HG02943 (cell line): ENCODE measurements at regions not wholly inside any gene's neighbourhood (a gene's known extent, or its start where the extent isn't known, plus 50 kb on each side); places are given as distances from the start of the nearest gene placed in this dataset.
"Not testable (repeated sequence)": the region's sequence is repeated elsewhere in the genome, so short reads cannot be mapped to it uniquely, and the experiment has no call there.

Experiments
- ATAC-seq: cut with Tn5 transposase; IDR thresholded peaks from one replicate; pipeline ENCODE4 v1.9.1; 2021; ENCODE audit warnings: mild to moderate bottlenecking, low read depth, moderate library complexity; ENCODE audit not compliant: unreplicated experiment

DNA sequence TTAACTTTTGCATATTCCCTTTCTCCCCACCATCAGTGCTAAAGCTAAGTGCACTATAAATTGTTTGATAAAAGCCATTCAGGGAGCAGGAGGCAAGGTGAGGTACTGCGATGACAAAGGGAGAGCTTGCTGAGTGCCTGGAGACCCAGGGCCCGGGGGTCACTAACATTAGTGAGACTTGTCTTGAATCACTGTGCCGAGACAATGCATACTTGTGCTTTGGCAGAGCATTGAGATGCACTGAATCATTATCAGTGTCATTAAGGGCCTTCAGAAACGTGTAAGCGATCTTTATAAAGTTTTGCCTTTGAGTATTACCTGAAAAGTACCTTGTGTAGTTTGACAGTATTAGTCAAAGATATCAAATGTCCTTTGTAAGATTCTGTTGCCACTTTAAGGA is 447.5 kb downstream of the PCNX1 start:
- ATAC-seq, result no peak

DNA sequence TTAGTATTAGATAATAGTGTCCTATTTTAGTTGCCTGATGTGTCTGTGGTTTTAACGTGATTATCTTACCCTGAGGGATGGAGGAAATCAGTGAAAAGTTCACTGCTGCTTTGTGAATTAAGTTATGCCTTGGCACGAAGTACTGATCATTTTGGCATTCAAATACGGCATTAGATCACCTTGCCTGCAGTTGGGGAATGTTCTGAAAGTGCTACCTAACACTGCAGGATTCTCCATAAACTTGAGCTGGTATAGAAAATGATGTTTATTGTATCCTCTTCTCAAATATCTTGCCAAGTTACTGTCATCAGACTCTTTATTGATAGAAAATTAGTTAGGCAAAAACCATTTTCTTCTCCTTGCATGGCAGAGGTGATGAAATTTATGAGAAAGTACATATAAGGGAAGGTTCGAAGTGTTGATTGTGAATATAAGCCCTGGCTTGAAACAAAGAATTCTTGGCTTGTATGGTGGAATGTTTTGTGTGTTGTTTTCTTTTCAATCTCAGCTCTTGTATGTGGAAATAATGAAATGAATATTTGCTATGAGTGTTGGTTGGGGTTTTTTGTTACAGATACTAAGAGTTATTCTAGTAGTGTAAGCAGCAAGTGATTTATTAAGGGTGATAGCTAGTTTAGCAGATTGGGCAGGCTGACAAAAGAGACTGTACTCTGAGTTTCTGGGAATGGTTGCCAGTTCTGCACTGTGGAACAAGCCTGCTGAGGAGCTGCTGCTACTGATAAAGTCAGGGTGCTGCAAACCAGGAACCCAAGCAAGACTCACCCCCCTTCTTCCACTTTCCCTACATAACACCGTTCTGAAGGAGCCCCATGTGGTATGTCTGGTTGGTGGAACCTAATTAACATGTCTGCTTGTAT is 448.3 kb downstream of the PCNX1 start:
- ATAC-seq, result no peak

DNA sequence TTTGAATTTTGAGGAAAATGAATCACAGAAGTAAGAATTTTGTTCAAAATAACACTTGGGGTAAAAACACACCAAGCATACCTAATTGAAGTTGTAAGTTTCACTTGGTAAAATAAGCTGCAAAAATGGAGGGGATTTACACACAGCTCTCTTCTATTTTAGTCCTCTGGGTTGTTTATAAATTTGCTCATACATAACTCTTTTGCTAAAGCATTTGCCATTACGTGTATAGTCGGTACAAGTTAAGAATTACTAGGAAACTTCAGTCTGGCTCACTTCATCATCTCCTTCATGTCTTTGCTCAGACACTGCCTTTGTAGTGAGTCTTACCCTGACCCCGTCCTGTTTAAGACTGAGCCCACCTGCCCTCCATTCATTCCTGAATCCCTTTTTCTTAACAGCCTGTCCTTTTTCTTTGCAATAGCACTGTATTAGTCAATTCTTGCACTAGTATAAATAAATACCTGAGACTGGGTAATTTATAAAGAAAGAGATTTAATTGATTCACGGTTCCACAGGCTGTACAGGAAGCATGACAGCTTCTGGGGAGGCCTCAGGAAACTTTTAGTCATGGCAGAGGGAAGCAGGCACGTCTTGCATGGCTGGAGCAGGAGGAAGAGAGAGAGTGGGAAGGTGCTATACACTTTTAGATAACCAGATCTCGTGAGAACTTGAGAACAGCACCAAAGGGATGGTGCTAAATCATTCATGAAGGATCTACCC is 451.1 kb downstream of the PCNX1 start:
- no peak for ATAC-seq

GRCh38 chr14:71358932-71359421 is 451.7 kb downstream of the PCNX1 start:
- not testable (repeated sequence) for ATAC-seq

DNA sequence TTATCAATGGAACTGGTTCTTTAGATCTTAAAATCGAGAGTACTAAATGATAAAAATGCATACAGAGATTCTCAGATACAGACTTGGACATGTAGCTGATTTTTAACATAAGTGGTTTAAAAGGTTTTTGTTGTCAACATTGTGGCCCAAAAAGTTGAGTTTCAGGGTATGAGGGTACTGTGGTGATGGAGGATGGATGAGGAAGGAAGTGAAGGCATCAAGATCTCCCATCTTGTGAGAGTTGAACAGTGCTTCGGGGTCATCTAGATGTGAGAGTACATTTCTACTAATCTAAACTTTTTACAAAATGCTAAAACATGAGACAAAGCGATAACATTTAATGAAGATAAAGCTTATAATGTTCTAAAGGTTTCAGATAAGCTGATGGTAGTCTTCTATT is 452.6 kb downstream of the PCNX1 start:
- no peak for ATAC-seq

DNA sequence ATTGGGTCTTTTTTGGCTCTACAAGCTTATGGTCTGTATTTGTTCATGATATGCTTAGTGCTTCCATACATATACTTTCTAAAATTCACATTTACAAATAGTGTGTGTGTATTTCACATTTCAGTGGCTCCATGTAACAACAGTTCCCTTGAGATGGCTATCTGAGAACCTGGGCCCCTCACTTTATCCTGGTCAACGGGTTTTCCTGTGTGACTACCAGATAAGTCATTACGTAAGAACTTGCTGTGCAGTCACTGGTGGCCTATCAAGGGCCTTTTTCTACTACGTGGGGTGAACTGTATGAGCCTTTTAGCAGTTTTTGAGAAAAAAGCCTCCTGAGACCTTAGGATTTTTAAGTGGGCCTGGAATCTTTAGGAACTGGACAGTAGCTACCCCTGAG is 454.1 kb downstream of the PCNX1 start:
- ATAC-seq, result no peak

DNA sequence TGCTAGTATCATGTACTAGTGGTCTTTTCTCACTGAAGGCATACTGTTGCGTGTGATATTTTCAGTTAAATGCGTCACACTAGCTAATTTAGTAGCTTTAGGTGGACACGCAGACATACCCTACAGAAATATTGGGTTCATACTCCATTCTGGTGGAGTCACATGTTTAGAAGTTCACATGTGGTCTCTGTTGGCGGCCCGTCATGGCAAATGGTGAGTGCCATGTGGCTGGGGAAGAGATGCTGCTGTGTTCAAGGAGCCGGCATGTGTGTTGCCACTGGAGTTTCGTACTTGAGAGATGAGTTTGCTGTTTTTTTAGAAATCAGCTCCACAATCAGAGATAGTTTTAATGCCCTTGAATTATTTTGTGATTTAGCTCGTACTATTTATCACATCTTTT is 454.6 kb downstream of the PCNX1 start:
- ATAC-seq, result no peak

DNA sequence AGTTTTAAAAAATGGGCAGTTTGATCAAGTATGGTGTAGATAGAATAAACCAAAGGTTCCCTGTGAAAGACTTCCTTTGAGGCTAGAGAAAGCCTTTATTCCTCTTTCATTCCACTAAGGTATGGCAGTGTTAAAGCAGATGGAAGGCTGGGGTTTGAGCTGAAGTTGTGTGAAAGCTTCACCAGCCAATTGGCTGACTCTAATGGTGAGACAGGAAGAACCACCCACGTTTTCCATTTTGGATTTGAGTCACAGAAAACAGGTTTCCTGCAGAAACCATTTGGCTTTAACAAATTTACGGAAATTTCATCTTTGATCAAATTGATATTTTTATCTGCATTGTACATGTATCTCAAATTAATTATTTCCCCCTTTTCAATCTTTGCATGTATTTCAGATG is 455.0 kb downstream of the PCNX1 start:
- no peak for ATAC-seq

- ATAC-seq, result no peak
Observed at GRCh38 chr14:71362920-71363584, 455.8 kb downstream of the PCNX1 start.

DNA sequence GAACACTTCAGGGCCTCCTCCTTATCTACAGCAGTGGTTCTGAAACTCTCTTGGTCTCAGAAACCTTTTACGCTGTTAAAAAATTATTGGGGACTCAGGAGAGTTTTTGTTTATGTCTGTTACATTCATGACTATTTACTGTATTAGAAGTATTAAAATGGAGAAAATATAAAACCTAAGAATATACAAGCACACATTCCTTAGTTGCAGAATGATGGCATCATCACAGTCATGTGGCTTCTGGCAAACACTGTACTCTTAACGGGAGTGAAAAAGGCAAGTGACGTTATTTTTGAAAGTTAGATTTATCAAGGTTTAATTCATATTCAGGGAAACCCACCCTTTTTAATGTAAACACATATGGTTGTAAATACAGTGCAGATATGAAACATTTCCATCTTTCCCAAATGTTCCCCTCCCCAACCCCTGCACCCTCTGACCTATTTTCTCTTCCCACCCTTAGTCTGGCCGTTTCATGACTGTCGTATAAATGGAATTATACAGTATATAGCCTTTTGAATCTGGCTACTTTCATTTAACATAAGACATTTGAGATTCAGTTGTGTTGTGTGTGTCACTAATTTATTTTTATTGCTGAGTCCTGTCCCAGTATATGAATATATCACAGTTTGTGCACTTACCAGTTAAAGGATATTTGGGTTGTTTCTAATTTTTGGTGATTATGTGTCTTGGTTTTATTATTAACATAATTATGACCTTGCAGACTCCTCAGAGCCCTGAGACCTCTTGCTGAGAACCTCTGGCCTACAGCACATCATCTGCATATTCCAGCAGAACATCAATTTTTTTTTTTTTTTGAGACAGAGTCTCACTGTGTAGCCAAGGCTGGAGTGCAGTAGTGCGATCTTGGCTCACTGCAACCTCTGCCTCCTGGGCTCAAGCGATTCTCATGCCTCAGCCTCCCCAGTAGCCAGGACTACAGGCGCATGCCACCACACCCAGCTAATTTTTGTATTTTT is 457.0 kb downstream of the PCNX1 start:
- no peak for ATAC-seq

DNA sequence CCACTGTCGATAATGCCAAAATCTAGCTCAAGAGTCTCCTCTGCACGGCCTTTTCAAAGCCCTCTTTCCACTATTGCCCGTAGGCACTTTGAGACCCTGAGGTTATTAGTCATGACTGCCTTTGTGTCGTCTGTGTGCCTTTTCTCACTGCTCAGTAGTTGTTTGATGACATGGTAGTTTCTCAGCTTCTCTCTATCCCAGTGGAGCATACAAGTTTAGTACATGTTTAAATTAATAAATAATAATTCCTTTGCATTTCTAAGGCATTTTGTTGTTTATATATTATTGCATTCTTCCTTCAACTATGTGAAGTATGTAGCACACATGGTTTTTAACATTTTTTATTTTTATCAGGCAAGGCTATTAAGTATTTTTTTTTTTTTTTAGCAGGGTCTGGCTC is 458.1 kb downstream of the PCNX1 start:
- no peak for ATAC-seq

DNA sequence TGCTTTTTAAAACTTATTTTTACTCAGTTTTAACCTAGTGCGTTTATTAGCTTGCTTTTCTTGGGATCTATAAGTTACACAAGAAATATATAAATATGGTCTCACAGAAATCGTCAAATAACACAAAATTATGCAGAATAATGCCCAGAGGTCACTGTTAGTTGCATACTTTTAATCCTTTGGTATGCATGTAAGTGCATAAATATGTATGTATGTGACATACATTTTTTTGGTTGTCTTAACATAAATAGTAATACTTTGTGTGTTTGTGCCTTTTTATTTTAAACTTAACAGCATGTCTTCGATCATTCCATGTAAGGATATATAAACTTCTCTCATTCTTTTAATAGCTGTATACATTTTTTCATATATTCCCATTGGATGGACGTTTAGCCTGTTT is 459.6 kb downstream of the PCNX1 start:
- ATAC-seq, result no peak

DNA sequence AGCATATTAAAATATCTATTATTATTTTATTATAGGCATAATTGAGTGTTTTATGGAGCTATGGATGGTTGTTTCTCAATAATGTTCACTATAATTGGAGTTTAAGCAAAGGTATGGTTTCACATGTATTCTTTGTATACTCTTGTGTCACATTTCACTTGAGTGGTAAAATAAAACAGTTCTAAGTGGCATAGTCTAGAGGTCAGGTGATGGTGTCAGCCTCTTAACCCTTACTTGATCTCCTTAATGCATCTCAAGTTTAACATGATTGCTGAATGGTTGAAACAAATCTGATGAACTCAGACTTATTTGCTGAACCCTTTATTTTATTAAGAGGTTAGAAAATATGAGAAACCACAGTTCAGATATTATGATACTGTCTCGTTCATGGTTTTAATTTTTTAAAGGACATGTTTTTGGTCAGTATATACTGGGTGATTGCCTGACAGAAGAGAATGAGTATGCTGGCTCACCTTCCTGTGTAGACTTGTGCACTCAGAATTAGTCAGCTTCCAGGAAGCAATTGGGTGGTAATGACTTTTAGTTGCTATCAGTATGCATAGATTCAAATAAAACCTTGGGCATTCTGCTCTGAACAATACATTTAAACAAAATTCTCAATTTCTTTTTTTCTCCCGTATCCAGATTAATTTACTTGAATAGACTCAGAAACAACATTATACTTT is 464.6 kb downstream of the PCNX1 start:
- no peak for ATAC-seq

DNA sequence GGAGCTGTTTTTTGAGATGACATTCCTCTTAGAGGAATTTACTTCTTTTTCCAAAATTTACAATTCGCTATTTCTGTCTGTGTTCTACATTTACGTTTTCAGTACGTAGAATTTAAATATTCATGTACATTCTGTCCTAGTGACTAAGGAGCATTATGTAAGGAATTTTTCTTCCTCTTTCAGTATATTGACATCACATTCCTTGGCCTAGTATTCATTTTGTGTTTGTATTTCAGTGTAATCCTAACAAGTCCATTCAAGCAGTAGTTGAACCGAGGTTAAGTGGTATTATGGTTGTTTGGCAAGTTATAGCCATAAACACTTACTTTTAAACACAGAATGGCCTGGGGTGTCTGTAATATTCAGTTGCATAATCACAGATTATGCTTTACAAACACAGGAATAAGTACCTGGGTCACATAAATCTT is 465.2 kb downstream of the PCNX1 start:
- no peak for ATAC-seq

DNA sequence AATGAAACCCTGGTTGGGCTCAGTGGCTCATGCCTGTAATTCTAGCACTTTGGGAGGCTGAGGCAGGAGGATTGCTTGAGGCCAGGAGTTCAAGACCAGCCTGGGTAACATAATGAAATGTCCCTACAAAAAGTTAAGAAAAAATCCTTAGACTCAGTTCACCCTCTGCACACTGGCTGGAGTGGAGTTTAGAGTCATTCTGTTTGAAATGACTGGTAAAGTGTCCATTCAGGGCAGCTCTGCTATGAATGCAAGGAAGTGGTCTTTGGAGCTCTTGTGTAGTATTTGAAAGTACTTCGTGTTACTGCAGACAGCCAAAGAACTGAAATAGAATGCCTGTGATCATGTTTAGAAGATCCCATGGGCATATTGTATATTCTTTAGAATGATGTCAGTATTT is 466.5 kb downstream of the PCNX1 start:
- ATAC-seq, result no peak

DNA sequence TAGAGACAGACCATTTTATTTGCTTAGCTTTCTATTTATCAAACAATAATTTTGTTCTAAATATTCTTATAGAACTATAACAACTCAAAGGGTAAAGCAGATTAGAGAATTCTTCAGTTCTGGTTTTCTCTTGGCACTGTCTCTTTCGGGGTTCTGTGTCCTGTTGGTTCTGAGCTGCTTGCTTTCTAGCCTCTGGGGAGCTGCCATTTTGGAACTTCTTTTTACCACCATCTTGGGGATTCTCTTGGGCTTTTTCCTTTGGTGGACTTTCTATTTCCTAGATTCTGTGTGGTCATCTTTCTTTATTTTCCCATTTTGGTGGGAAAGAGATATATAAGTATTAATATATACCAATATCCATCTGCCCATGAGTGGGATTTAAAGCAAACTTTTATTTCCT is 467.7 kb downstream of the PCNX1 start:
- ATAC-seq, result no peak

DNA sequence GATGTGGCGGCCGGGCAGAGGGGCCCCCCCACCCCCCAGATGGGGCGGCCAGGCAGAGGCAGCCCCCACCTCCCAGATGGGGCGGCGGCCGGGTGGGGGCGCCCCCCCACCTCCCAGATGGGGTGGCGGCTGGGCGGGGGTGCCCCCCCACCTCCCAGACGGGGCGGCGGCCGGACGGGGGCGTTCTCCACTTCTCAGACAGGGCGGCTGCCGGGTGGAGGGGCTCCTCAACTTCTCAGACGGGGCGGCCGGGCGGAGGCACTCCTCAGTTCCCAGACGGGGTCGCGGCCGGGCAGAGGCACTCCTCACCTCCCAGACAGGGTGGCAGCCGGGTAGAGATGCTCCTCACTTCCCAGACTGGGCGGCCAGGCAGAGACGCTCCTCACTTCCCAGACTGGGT is 469.8 kb downstream of the PCNX1 start:
- no peak for ATAC-seq

GRCh38 chr14:71380271-71380670 is 473.0 kb downstream of the PCNX1 start:
- ATAC-seq, result no peak

- no peak for ATAC-seq
Observed at GRCh38 chr14:71381814-71382213, 474.6 kb downstream of the PCNX1 start.
